Loucy (cell line): ENCODE measurements at regions not wholly inside any gene's neighbourhood (a gene's known extent, or its start where the extent isn't known, plus 50 kb on each side); places are given as distances from the start of the nearest gene placed in this dataset.

ENCODE experiments used
- H2AFZ ChIP-seq: fragments of 200-600 bp; sonication (generic); 2 replicates; pipeline ENCODE4 v1.6.0; 2016; ENCODE audit warnings: antibody characterized with exemption, mild to moderate bottlenecking, low read length, moderate library complexity
- H3F3A ChIP-seq: fragments of 200-600 bp; 2 replicates; pipeline ENCODE4 v1.6.0; 2016; ENCODE audit warnings: antibody characterized with exemption, low read depth, mild to moderate bottlenecking
- H3K27me3 ChIP-seq: fragments of 200-600 bp; sonication (generic); 2 replicates; pipeline ENCODE4 v1.6.1; 2014; ENCODE audit warnings: low read length, mild to moderate bottlenecking; ENCODE audit not compliant: insufficient read depth, poor library complexity, severe bottlenecking
- H3K36me3 ChIP-seq: fragments of 200-600 bp; sonication (generic); 2 replicates; pipeline ENCODE4 v1.6.1; 2016; ENCODE audit warnings: low read length; ENCODE audit not compliant: insufficient read depth
- H3K4me1 ChIP-seq: fragments of 200-600 bp; sonication (generic); 2 replicates; pipeline ENCODE4 v1.5.1; 2014; ENCODE audit warnings: low read length, mild to moderate bottlenecking; ENCODE audit not compliant: insufficient read depth, poor library complexity, severe bottlenecking
- H3K4me2 ChIP-seq: fragments of 200-600 bp; sonication (generic); 2 replicates; pipeline ENCODE4 v1.6.0; 2014; ENCODE audit warnings: antibody characterized with exemption, low read length, low read depth, mild to moderate bottlenecking; ENCODE audit not compliant: poor library complexity, severe bottlenecking
- H3K4me3 ChIP-seq: fragments of 200-600 bp; sonication (generic); 2 replicates; pipeline ENCODE4 v1.5.1; 2014; ENCODE audit warnings: low read length, mild to moderate bottlenecking, mixed read lengths; ENCODE audit not compliant: poor library complexity, severe bottlenecking
- H3K79me2 ChIP-seq: fragments of 200-600 bp; sonication (generic); 2 replicates; pipeline ENCODE4 v1.6.1; 2014; ENCODE audit warnings: low read length; ENCODE audit not compliant: insufficient read depth
- H3K9ac ChIP-seq: fragments of 200-600 bp; sonication (generic); 2 replicates; pipeline ENCODE4 v1.6.0; 2014; ENCODE audit warnings: mild to moderate bottlenecking, low read depth, low read length, moderate library complexity; ENCODE audit not compliant: poor library complexity, severe bottlenecking
- H3K9me2 ChIP-seq: fragments of 200-600 bp; sonication (generic); replicated peaks from 2 replicates; pipeline ENCODE4 v1.6.1; 2016; ENCODE audit warnings: low read depth, low read length, mixed read lengths
- H3K9me3 ChIP-seq: fragments of 200-600 bp; sonication (generic); 2 replicates; pipeline ENCODE4 v1.6.1; 2014; ENCODE audit warnings: mild to moderate bottlenecking, antibody characterized with exemption, low read length, low read depth; ENCODE audit not compliant: insufficient read depth
- H4K20me1 ChIP-seq: fragments of 200-600 bp; sonication (generic); 2 replicates; pipeline ENCODE4 v1.6.0; 2014; ENCODE audit warnings: antibody characterized with exemption, low read length, mild to moderate bottlenecking; ENCODE audit not compliant: insufficient read depth, poor library complexity, severe bottlenecking
- EZH2phosphoT487 ChIP-seq: fragments of 200-600 bp; IDR thresholded peaks from 2 replicates; pipeline ENCODE4 v1.6.1; 2018; ENCODE audit warnings: antibody characterized with exemption, mild to moderate bottlenecking, moderate library complexity, borderline replicate concordance
- TF ChIP-seq, protein P1 (sequence below): fragments of 200-600 bp; sonication (generic); conservative IDR thresholded peaks from 2 replicates; pipeline ENCODE4 v1.5.1; 2014; ENCODE audit warnings: mild to moderate bottlenecking, antibody characterized with exemption, low read length

DNA sequence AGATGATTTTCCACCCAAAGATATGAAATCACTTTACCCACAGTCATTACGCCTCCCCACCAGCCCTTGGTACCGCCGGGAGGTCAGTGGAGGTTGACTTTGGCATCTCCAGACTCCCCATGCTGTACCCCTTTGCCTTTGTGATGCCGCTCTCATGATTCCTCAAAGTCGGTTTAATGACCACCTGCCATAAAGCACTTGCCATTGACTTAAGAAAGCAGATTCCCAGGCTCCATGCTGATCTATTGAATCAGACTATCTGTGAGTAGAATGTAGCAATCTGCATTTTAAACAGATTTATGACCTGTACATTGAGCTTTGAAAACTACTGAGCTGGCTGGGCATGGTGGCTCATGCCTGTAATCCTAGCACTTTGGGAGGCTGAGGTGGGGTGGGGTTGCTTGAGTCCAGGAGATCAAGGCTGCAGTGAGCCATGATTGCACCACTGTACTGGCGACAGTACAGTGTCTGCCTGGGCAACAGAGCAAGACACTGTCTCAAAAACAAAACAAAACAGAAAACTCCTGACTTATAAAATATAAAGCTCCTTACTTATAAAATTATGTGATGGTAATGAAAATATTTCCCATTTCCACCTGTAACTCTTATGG is 235.2 kb downstream of the KLF5 start:
- Histone ChIP-seq H4K20me1 (no peaks in the 10 kb centered on the region), H3F3A (no peaks in the 10 kb centered on the region), H2AFZ (no peak overlapping the region), H3K36me3 (no peaks in the 10 kb centered on the region), H3K4me2 (no peak overlapping the region), H3K9me3 (no peaks in the 10 kb centered on the region), H3K27me3 (no peaks in the 10 kb centered on the region), H3K9ac (no peak overlapping the region), H3K9me2 (no peaks in the 10 kb centered on the region), H3K4me3 (no peak overlapping the region), H3K79me2 (no peaks in the 10 kb centered on the region), H3K4me1 (no peaks in the 10 kb centered on the region)
- no peak for TF ChIP-seq EZH2phosphoT487
- TF ChIP-seq, protein P1, sequence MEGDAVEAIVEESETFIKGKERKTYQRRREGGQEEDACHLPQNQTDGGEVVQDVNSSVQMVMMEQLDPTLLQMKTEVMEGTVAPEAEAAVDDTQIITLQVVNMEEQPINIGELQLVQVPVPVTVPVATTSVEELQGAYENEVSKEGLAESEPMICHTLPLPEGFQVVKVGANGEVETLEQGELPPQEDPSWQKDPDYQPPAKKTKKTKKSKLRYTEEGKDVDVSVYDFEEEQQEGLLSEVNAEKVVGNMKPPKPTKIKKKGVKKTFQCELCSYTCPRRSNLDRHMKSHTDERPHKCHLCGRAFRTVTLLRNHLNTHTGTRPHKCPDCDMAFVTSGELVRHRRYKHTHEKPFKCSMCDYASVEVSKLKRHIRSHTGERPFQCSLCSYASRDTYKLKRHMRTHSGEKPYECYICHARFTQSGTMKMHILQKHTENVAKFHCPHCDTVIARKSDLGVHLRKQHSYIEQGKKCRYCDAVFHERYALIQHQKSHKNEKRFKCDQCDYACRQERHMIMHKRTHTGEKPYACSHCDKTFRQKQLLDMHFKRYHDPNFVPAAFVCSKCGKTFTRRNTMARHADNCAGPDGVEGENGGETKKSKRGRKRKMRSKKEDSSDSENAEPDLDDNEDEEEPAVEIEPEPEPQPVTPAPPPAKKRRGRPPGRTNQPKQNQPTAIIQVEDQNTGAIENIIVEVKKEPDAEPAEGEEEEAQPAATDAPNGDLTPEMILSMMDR: no peak

DNA sequence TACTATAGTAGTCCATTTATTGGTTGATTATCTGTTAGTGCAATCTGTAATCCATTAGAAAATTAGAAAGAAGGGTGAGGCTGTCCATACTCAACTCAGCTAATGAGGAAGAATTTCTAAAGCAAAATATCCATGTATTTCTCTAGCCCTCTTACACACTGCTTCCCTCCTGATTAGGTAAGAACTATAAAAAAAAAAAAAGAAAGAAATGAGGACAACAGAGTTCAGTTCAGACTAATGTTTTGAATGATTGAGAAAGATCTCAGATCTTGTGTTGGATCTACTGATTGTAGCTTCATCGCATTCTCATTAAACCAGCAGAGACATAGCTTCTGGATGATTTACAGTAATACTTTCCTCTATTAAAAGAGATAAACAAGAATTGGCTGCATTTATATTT is 233.3 kb downstream of the KLF5 start:
- H2AFZ ChIP-seq: no peak overlapping the region
- no peak overlapping the region for H3K9ac ChIP-seq
- no peaks in the 10 kb centered on the region for H3K27me3 ChIP-seq
- no peak for TF ChIP-seq EZH2phosphoT487
- TF ChIP-seq, protein P1: no peak
- no peaks in the 10 kb centered on the region for H3K36me3 ChIP-seq
- no peaks in the 10 kb centered on the region for H3K4me1 ChIP-seq
- H3K79me2 ChIP-seq: no peaks in the 10 kb centered on the region
- H3K9me2 ChIP-seq: no peaks in the 10 kb centered on the region
- H3K4me3 ChIP-seq: no peak overlapping the region
- no peaks in the 10 kb centered on the region for H3F3A ChIP-seq
- no peak overlapping the region for H3K4me2 ChIP-seq
- no peaks in the 10 kb centered on the region for H4K20me1 ChIP-seq
- no peaks in the 10 kb centered on the region for H3K9me3 ChIP-seq

DNA sequence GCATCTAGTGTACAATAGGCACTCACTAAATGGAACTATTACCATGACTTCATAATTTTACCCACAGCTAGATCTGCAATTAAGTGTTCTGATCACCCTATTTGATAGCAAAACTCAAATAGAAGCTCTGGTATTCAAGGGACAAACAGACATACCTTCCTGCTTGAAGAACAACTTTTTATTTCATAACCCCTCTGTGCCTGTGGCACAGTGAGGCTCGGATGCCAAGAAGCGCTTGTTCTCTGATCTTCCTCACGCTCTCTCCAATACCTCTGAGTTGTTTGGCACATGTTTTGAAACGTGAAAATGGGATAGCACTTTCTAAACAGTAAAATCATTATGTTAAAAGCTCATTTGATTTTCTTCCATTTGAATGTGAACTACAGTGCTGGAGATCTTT is 232.0 kb downstream of the KLF5 start:
- Histone ChIP-seq H3K4me1 (no peaks in the 10 kb centered on the region), H3K9me2 (no peaks in the 10 kb centered on the region), H3K9ac (no peak overlapping the region), H3K79me2 (no peaks in the 10 kb centered on the region), H3K4me3 (no peak overlapping the region), H3K27me3 (no peaks in the 10 kb centered on the region), H4K20me1 (no peaks in the 10 kb centered on the region), H3K4me2 (no peak overlapping the region), H3F3A (no peaks in the 10 kb centered on the region), H3K9me3 (no peaks in the 10 kb centered on the region), H3K36me3 (no peaks in the 10 kb centered on the region), H2AFZ (no peak overlapping the region)
- TF ChIP-seq, protein P1: no peak
- TF ChIP-seq EZH2phosphoT487: no peak
